ENCODE measurements at regions not wholly inside any gene's neighbourhood (a gene's known extent, or its start where the extent isn't known, plus 50 kb on each side); places are given as distances from the start of the nearest gene placed in this dataset.

GRCh38 chr11:134519788-134520187, 107.7 kb upstream of the B3GAT1 start:
- TF ChIP-seq, protein P1, sequence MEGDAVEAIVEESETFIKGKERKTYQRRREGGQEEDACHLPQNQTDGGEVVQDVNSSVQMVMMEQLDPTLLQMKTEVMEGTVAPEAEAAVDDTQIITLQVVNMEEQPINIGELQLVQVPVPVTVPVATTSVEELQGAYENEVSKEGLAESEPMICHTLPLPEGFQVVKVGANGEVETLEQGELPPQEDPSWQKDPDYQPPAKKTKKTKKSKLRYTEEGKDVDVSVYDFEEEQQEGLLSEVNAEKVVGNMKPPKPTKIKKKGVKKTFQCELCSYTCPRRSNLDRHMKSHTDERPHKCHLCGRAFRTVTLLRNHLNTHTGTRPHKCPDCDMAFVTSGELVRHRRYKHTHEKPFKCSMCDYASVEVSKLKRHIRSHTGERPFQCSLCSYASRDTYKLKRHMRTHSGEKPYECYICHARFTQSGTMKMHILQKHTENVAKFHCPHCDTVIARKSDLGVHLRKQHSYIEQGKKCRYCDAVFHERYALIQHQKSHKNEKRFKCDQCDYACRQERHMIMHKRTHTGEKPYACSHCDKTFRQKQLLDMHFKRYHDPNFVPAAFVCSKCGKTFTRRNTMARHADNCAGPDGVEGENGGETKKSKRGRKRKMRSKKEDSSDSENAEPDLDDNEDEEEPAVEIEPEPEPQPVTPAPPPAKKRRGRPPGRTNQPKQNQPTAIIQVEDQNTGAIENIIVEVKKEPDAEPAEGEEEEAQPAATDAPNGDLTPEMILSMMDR (IDR thresholded peaks at IDR 0.05), result no peak
- no peak for TF ChIP-seq EP300 (IDR thresholded peaks at IDR 0.05)
